Activated CD4-positive, alpha-beta T cell treated with anti-CD3 and anti-CD28 coated beads for 36 hours (primary cell): ENCODE measurements at regions not wholly inside any gene's neighbourhood (a gene's known extent, or its start where the extent isn't known, plus 50 kb on each side); places are given as distances from the start of the nearest gene placed in this dataset.

ENCODE experiments used
- ATAC-seq: fragments of 200-7000 bp; cut with Tn5 transposase; one replicate; pipeline ENCODE4 v1.10.0; 2021; ENCODE audit warnings: mild to moderate bottlenecking, moderate library complexity
- CTCF ChIA-PET: fragments of 350-600 bp; sonication (Branson Sonifier 250); formaldehyde crosslinking; loops from one replicate; lab custom pipeline; 2021; ENCODE audit warnings: antibody characterized with exemption; lab: Charles Lee
- POLR2A ChIA-PET: fragments of 350-600 bp; sonication (Branson Sonifier 250); formaldehyde crosslinking; loops from one replicate; lab custom pipeline; 2021; ENCODE audit warnings: antibody characterized with exemption, inconsistent platforms; lab: Charles Lee
- DNase-seq: peaks from one replicate; pipeline ENCODE4 v3.0.0-alpha.2; 2020
- H3K27ac Mint-ChIP-seq: one replicate; pipeline ENCODE4 v1.8.0; 2021; ENCODE audit warnings: mixed read lengths
- H3K27me3 Mint-ChIP-seq: one replicate; pipeline ENCODE4 v1.8.0; 2021; ENCODE audit warnings: mixed read lengths
- H3K36me3 Mint-ChIP-seq: one replicate; pipeline ENCODE4 v1.8.0; 2021; ENCODE audit warnings: low read depth, mixed read lengths
- H3K4me1 Mint-ChIP-seq: one replicate; pipeline ENCODE4 v1.8.0; 2021; ENCODE audit warnings: mixed read lengths
- H3K4me3 Mint-ChIP-seq: one replicate; pipeline ENCODE4 v1.8.0; 2021; ENCODE audit warnings: mild to moderate bottlenecking, moderate library complexity, mixed read lengths
- H3K9me3 Mint-ChIP-seq: one replicate; pipeline ENCODE4 v1.8.0; 2021; ENCODE audit warnings: low read depth, mixed read lengths
- intact Hi-C, 2 experiments: fragments of 100-400 bp; cut with DNase I in 1 of 2; cut with micrococcal nuclease in 1 of 2; formaldehyde crosslinking; loops; one replicate each; pipeline versions ENCODE4 v1.14.2 to v1.15.1; 2022 to 2024; cut with DNase I, micrococcal nuclease

- H3K27ac Mint-ChIP-seq, result no peak overlapping the region
- H3K4me1 Mint-ChIP-seq, result no peaks in the 10 kb centered on the region
- POLR2A ChIA-PET, result no interaction called here
- CTCF ChIA-PET, result no interaction called here
- DNase-seq (no peak), ATAC-seq (no peak)
- H3K36me3 Mint-ChIP-seq, result no peaks in the 10 kb centered on the region
- H3K27me3 Mint-ChIP-seq, result no peaks in the 10 kb centered on the region
- intact Hi-C loops, result no loop called here
- H3K9me3 Mint-ChIP-seq, result no peaks in the 10 kb centered on the region
- H3K4me3 Mint-ChIP-seq, result no peak overlapping the region
Observed at GRCh38 chr2:123359636-123360035, 665.5 kb upstream of the CNTNAP5 start.

GRCh38 chr2:123362671-123363440 lies 662.2 kb upstream of the CNTNAP5 start:
- no peaks in the 10 kb centered on the region for H3K27me3 Mint-ChIP-seq
- H3K4me3 Mint-ChIP-seq, result no peak overlapping the region
- DNase-seq (no peak), ATAC-seq (no peak)
- no peaks in the 10 kb centered on the region for H3K36me3 Mint-ChIP-seq
- peaks cover 8% of the 10 kb centered on the region for H3K9me3 Mint-ChIP-seq
- no peak overlapping the region for H3K27ac Mint-ChIP-seq
- POLR2A ChIA-PET, result no interaction called here
- no peaks in the 10 kb centered on the region for H3K4me1 Mint-ChIP-seq
- intact Hi-C loops, result no loop called here
- CTCF ChIA-PET, result interaction anchor here (0.6 kb wide), 2 partner anchors 76 to 1386 kb away, joined by 3 read pairs; no protein-coding TSS in a partner anchor

GRCh38 chr2:123363826-123364225 lies 661.3 kb upstream of the CNTNAP5 start:
- no peak for DNase-seq
- no peak overlapping the region for H3K4me3 Mint-ChIP-seq
- intact Hi-C loops, result no loop called here
- no peak overlapping the region for H3K27ac Mint-ChIP-seq
- H3K9me3 Mint-ChIP-seq, result peaks cover 9% of the 10 kb centered on the region
- no peaks in the 10 kb centered on the region for H3K4me1 Mint-ChIP-seq
- CTCF ChIA-PET, result no interaction called here
- ATAC-seq, result no peak
- no peaks in the 10 kb centered on the region for H3K36me3 Mint-ChIP-seq
- no peaks in the 10 kb centered on the region for H3K27me3 Mint-ChIP-seq
- POLR2A ChIA-PET, result no interaction called here

- DNase-seq (no peak), ATAC-seq (no peak)
- ChIA-PET CTCF (no interaction called here), POLR2A (no interaction called here)
- intact Hi-C loops, result no loop called here
- no peaks in the 10 kb centered on the region for H3K4me1 Mint-ChIP-seq
- no peaks in the 10 kb centered on the region for H3K27me3 Mint-ChIP-seq
- peaks cover 9% of the 10 kb centered on the region for H3K9me3 Mint-ChIP-seq
- H3K27ac Mint-ChIP-seq, result no peak overlapping the region
- H3K4me3 Mint-ChIP-seq, result no peak overlapping the region
- H3K36me3 Mint-ChIP-seq, result no peaks in the 10 kb centered on the region
Observed at GRCh38 chr2:123364243-123364896, 660.7 kb upstream of the CNTNAP5 start.

GRCh38 chr2:123366239-123366837 lies 658.7 kb upstream of the CNTNAP5 start:
- ATAC-seq (no peak), DNase-seq (no peak)
- POLR2A ChIA-PET, result no interaction called here
- H3K36me3 Mint-ChIP-seq, result no peaks in the 10 kb centered on the region
- H3K27me3 Mint-ChIP-seq, result no peaks in the 10 kb centered on the region
- no peaks in the 10 kb centered on the region for H3K4me1 Mint-ChIP-seq
- intact Hi-C loops, result no loop called here
- CTCF ChIA-PET, result no interaction called here
- no peak overlapping the region for H3K4me3 Mint-ChIP-seq
- H3K9me3 Mint-ChIP-seq, result peaks cover 13% of the 10 kb centered on the region
- H3K27ac Mint-ChIP-seq, result no peak overlapping the region

- ATAC-seq (no peak), DNase-seq (no peak)
- POLR2A ChIA-PET, result no interaction called here
- intact Hi-C loops, result no loop called here
- CTCF ChIA-PET, result no interaction called here
- no peak overlapping the region for H3K27ac Mint-ChIP-seq
- no peaks in the 10 kb centered on the region for H3K4me1 Mint-ChIP-seq
- H3K4me3 Mint-ChIP-seq, result no peak overlapping the region
- H3K36me3 Mint-ChIP-seq, result no peaks in the 10 kb centered on the region
- H3K27me3 Mint-ChIP-seq, result no peaks in the 10 kb centered on the region
- peaks cover 17% of the 10 kb centered on the region for H3K9me3 Mint-ChIP-seq
Observed at GRCh38 chr2:123370186-123370585, 654.9 kb upstream of the CNTNAP5 start.

GRCh38 chr2:123371535-123371934 lies 653.6 kb upstream of the CNTNAP5 start:
- no peak overlapping the region for H3K27ac Mint-ChIP-seq
- intact Hi-C loops, result no loop called here
- peaks cover 14% of the 10 kb centered on the region for H3K9me3 Mint-ChIP-seq
- no peaks in the 10 kb centered on the region for H3K36me3 Mint-ChIP-seq
- no peaks in the 10 kb centered on the region for H3K27me3 Mint-ChIP-seq
- ChIA-PET CTCF (no interaction called here), POLR2A (no interaction called here)
- DNase-seq (no peak), ATAC-seq (no peak)
- no peak overlapping the region for H3K4me3 Mint-ChIP-seq
- H3K4me1 Mint-ChIP-seq, result no peaks in the 10 kb centered on the region

GRCh38 chr2:123380370-123380935 lies 644.6 kb upstream of the CNTNAP5 start:
- no peak for DNase-seq
- H3K9me3 Mint-ChIP-seq, result peaks cover 2% of the 10 kb centered on the region
- H3K27ac Mint-ChIP-seq, result no peak overlapping the region
- no peak overlapping the region for H3K4me3 Mint-ChIP-seq
- no peaks in the 10 kb centered on the region for H3K4me1 Mint-ChIP-seq
- H3K27me3 Mint-ChIP-seq, result no peaks in the 10 kb centered on the region
- CTCF ChIA-PET, result no interaction called here
- intact Hi-C loops, result no loop called here
- H3K36me3 Mint-ChIP-seq, result no peaks in the 10 kb centered on the region
- POLR2A ChIA-PET, result no interaction called here
- no peak for ATAC-seq

GRCh38 chr2:123415678-123416077 lies 609.4 kb upstream of the CNTNAP5 start:
- no peak for ATAC-seq
- ChIA-PET CTCF (no interaction called here), POLR2A (no interaction called here)
- Mint-ChIP-seq H3K4me3 (no peak overlapping the region), H3K27me3 (no peaks in the 10 kb centered on the region), H3K4me1 (no peaks in the 10 kb centered on the region), H3K36me3 (no peaks in the 10 kb centered on the region), H3K27ac (no peak overlapping the region), H3K9me3 (peaks cover 15% of the 10 kb centered on the region)
- no peak for DNase-seq
- intact Hi-C loops, result no loop called here

GRCh38 chr2:123419976-123420375 lies 605.1 kb upstream of the CNTNAP5 start:
- DNase-seq (no peak), ATAC-seq (no peak)
- H3K27ac Mint-ChIP-seq, result no peak overlapping the region
- H3K9me3 Mint-ChIP-seq, result peaks cover 17% of the 10 kb centered on the region
- ChIA-PET CTCF (no interaction called here), POLR2A (no interaction called here)
- H3K4me3 Mint-ChIP-seq, result no peak overlapping the region
- intact Hi-C loops, result no loop called here
- no peaks in the 10 kb centered on the region for H3K36me3 Mint-ChIP-seq
- H3K27me3 Mint-ChIP-seq, result no peaks in the 10 kb centered on the region
- H3K4me1 Mint-ChIP-seq, result no peaks in the 10 kb centered on the region

GRCh38 chr2:123434546-123435395 lies 590.3 kb upstream of the CNTNAP5 start:
- DNase-seq (no peak), ATAC-seq (no peak)
- Mint-ChIP-seq H3K9me3 (peaks cover 14% of the 10 kb centered on the region), H3K4me1 (no peaks in the 10 kb centered on the region), H3K4me3 (no peak overlapping the region), H3K27me3 (no peaks in the 10 kb centered on the region), H3K36me3 (no peaks in the 10 kb centered on the region), H3K27ac (no peak overlapping the region)
- intact Hi-C loops, result no loop called here
- ChIA-PET POLR2A (no interaction called here), CTCF (no interaction called here)
